HG02623 (cell line): ENCODE measurements at regions not wholly inside any gene's neighbourhood (a gene's known extent, or its start where the extent isn't known, plus 50 kb on each side); places are given as distances from the start of the nearest gene placed in this dataset.
A peak's percentile ranks its signal among the peaks of the same experiment; 100 is the strongest.
"Not testable (repeated sequence)": the region's sequence is repeated elsewhere in the genome, so short reads cannot be mapped to it uniquely, and the experiment has no call there.

Experiments used
- ATAC-seq: cut with Tn5 transposase; IDR thresholded peaks from one replicate; pipeline ENCODE4 v1.9.1; 2021; ENCODE audit warnings: moderate library complexity; ENCODE audit not compliant: unreplicated experiment

GRCh38 chr4:130043732-130044160 lies 947.8 kb downstream of the C4orf33 start:
- peak; percentile 78 for ATAC-seq

GRCh38 chr4:130044788-130045531 lies 949.0 kb downstream of the C4orf33 start:
- no peak for ATAC-seq

GRCh38 chr4:130053723-130054122 lies 957.8 kb downstream of the C4orf33 start:
- no peak for ATAC-seq

- no peak for ATAC-seq
Observed at GRCh38 chr4:130054908-130055307, 959.0 kb downstream of the C4orf33 start.

GRCh38 chr4:130056286-130056685 lies 960.3 kb downstream of the C4orf33 start:
- ATAC-seq: no peak

- ATAC-seq: no peak
Observed at GRCh38 chr4:130064471-130064870, 968.5 kb downstream of the C4orf33 start.

GRCh38 chr4:130067419-130067818 lies 971.5 kb downstream of the C4orf33 start:
- no peak for ATAC-seq

- ATAC-seq: no peak
Observed at GRCh38 chr4:130068072-130068471, 972.1 kb downstream of the C4orf33 start.

GRCh38 chr4:130071746-130072145 lies 975.8 kb downstream of the C4orf33 start:
- ATAC-seq: no peak

- no peak for ATAC-seq
Observed at GRCh38 chr4:130073145-130073790, 977.3 kb downstream of the C4orf33 start.

GRCh38 chr4:130074096-130074495 lies 978.1 kb downstream of the C4orf33 start:
- ATAC-seq: no peak

GRCh38 chr4:130077275-130077674 lies 981.3 kb downstream of the C4orf33 start:
- ATAC-seq: no peak

GRCh38 chr4:130079027-130079426 lies 983.1 kb downstream of the C4orf33 start:
- ATAC-seq: not testable (repeated sequence)

- ATAC-seq: no peak
Observed at GRCh38 chr4:130080872-130081451, 985.0 kb downstream of the C4orf33 start.

- no peak for ATAC-seq
Observed at GRCh38 chr4:130090427-130090826, 994.5 kb downstream of the C4orf33 start.

GRCh38 chr4:130092187-130093015 lies 996.4 kb downstream of the C4orf33 start:
- no peak for ATAC-seq

GRCh38 chr4:130099105-130099504 lies 1003.2 kb downstream of the C4orf33 start:
- ATAC-seq: no peak

- peak; percentile 54 for ATAC-seq
Observed at GRCh38 chr4:130110189-130110588, 1014.2 kb downstream of the C4orf33 start.

GRCh38 chr4:130110770-130111169 lies 1014.8 kb downstream of the C4orf33 start:
- ATAC-seq: no peak

- no peak for ATAC-seq
Observed at GRCh38 chr4:130124066-130124465, 1028.1 kb downstream of the C4orf33 start.

GRCh38 chr4:130125467-130125866 lies 1029.5 kb downstream of the C4orf33 start:
- ATAC-seq: no peak
